Glutamatergic neuron (in vitro differentiated cells): ENCODE measurements at regions not wholly inside any gene's neighbourhood (a gene's known extent, or its start where the extent isn't known, plus 50 kb on each side); places are given as distances from the start of the nearest gene placed in this dataset.

Source experiments
- DNase-seq: peaks from one replicate; pipeline ENCODE4 v3.0.0; 2022
- H3K27ac Mint-ChIP-seq: one replicate; pipeline ENCODE4 v1.8.0; 2020; ENCODE audit warnings: mild to moderate bottlenecking, mixed read lengths, inconsistent platforms; ENCODE audit not compliant: unreplicated experiment
- H3K27me3 Mint-ChIP-seq: one replicate; pipeline ENCODE4 v1.8.0; 2020; ENCODE audit warnings: mild to moderate bottlenecking, moderate library complexity, mixed read lengths, inconsistent platforms; ENCODE audit not compliant: unreplicated experiment
- H3K36me3 Mint-ChIP-seq: one replicate; pipeline ENCODE4 v1.8.0; 2020; ENCODE audit warnings: mild to moderate bottlenecking, mixed read lengths, inconsistent platforms; ENCODE audit not compliant: unreplicated experiment
- H3K4me1 Mint-ChIP-seq: one replicate; pipeline ENCODE4 v1.8.0; 2020; ENCODE audit warnings: mild to moderate bottlenecking, low read depth, mixed read lengths, inconsistent platforms; ENCODE audit not compliant: unreplicated experiment
- H3K4me3 Mint-ChIP-seq: one replicate; pipeline ENCODE4 v1.8.0; 2020; ENCODE audit warnings: mild to moderate bottlenecking, mixed read lengths, inconsistent platforms; ENCODE audit not compliant: unreplicated experiment
- H3K9me3 Mint-ChIP-seq: one replicate; pipeline ENCODE4 v1.8.0; 2020; ENCODE audit warnings: mild to moderate bottlenecking, moderate library complexity, mixed read lengths, inconsistent platforms; ENCODE audit not compliant: unreplicated experiment
- CTCF ChIP-seq: fragments of 200-600 bp; sonication (generic); IDR thresholded peaks from one replicate; pipeline ENCODE4 v1.5.0; 2021; ENCODE audit not compliant: partially characterized antibody, unreplicated experiment

GRCh38 chrX:138858951-138859350 is 147.4 kb upstream of the FGF13 start:
- no peaks in the 10 kb centered on the region for H3K4me1 Mint-ChIP-seq
- H3K27me3 Mint-ChIP-seq, result no peaks in the 10 kb centered on the region
- no peak for DNase-seq
- H3K4me3 Mint-ChIP-seq, result no peak overlapping the region
- no peak overlapping the region for H3K27ac Mint-ChIP-seq
- no peaks in the 10 kb centered on the region for H3K9me3 Mint-ChIP-seq
- TF ChIP-seq CTCF, result no peak
- H3K36me3 Mint-ChIP-seq, result no peaks in the 10 kb centered on the region

- H3K27ac Mint-ChIP-seq, result no peak overlapping the region
- H3K27me3 Mint-ChIP-seq, result no peaks in the 10 kb centered on the region
- no peak for DNase-seq
- no peaks in the 10 kb centered on the region for H3K9me3 Mint-ChIP-seq
- H3K36me3 Mint-ChIP-seq, result no peaks in the 10 kb centered on the region
- H3K4me3 Mint-ChIP-seq, result no peak overlapping the region
- H3K4me1 Mint-ChIP-seq, result no peaks in the 10 kb centered on the region
- no peak for TF ChIP-seq CTCF
These were observed 146.9 kb upstream of the FGF13 start for GRCh38 chrX:138858438-138858837.

GRCh38 chrX:138856881-138857604 is 145.5 kb upstream of the FGF13 start:
- Mint-ChIP-seq H3K4me1 (no peaks in the 10 kb centered on the region), H3K27me3 (no peaks in the 10 kb centered on the region), H3K36me3 (no peaks in the 10 kb centered on the region), H3K9me3 (no peaks in the 10 kb centered on the region), H3K27ac (no peak overlapping the region), H3K4me3 (no peak overlapping the region)
- TF ChIP-seq CTCF, result no peak
- no peak for DNase-seq

GRCh38 chrX:138853936-138854335 is 142.4 kb upstream of the FGF13 start:
- Mint-ChIP-seq H3K36me3 (no peaks in the 10 kb centered on the region), H3K9me3 (no peaks in the 10 kb centered on the region), H3K4me1 (no peaks in the 10 kb centered on the region), H3K4me3 (no peak overlapping the region), H3K27me3 (no peaks in the 10 kb centered on the region), H3K27ac (no peak overlapping the region)
- DNase-seq, result no peak
- TF ChIP-seq CTCF, result no peak

DNA sequence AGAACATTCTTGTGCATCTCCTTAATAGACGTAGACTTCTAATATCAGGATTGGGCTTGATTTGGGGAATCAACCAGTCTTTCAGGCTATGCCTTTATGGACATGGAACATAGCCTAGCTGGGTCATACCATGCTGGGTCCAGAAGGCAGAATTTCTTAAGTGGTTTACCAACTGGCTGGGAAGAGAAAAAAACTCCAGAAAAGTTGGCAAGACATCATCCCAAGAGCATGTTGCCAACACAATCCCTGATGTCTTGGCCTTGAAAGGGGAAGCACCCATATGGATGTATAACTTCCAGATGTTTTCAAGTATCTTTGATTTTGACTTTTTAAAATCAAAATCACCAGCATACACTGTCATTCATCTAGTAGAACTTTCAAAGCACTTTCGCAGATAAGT is 138.0 kb upstream of the FGF13 start:
- H3K4me1 Mint-ChIP-seq, result no peaks in the 10 kb centered on the region
- H3K4me3 Mint-ChIP-seq, result no peak overlapping the region
- TF ChIP-seq CTCF, result no peak
- no peaks in the 10 kb centered on the region for H3K36me3 Mint-ChIP-seq
- no peak for DNase-seq
- H3K9me3 Mint-ChIP-seq, result no peaks in the 10 kb centered on the region
- H3K27ac Mint-ChIP-seq, result no peak overlapping the region
- no peaks in the 10 kb centered on the region for H3K27me3 Mint-ChIP-seq
